GM23248 (cell line): ENCODE measurements at regions not wholly inside any gene's neighbourhood (a gene's known extent, or its start where the extent isn't known, plus 50 kb on each side); places are given as distances from the start of the nearest gene placed in this dataset.

Source experiments
- EZH2 ChIP-seq: fragments of 200-600 bp; sonication (generic); IDR thresholded peaks from 2 replicates; pipeline ENCODE4 v1.6.1; 2018; ENCODE audit warnings: antibody characterized with exemption, mild to moderate bottlenecking; ENCODE audit not compliant: insufficient read depth, poor library complexity, severe bottlenecking
- EZH2phosphoT487 ChIP-seq: fragments of 200-600 bp; sonication (generic); IDR thresholded peaks from 2 replicates; pipeline ENCODE4 v1.6.1; 2018; ENCODE audit warnings: antibody characterized with exemption, moderate library complexity, mild to moderate bottlenecking, low read depth; ENCODE audit not compliant: insufficient read depth

GRCh38 chr17:63332286-63332685, 113.8 kb downstream of the CYB561 start:
- TF ChIP-seq EZH2: no peak
- TF ChIP-seq EZH2phosphoT487: no peak
